ENCODE measurements at regions not wholly inside any gene's neighbourhood (a gene's known extent, or its start where the extent isn't known, plus 50 kb on each side); places are given as distances from the start of the nearest gene placed in this dataset.

DNA sequence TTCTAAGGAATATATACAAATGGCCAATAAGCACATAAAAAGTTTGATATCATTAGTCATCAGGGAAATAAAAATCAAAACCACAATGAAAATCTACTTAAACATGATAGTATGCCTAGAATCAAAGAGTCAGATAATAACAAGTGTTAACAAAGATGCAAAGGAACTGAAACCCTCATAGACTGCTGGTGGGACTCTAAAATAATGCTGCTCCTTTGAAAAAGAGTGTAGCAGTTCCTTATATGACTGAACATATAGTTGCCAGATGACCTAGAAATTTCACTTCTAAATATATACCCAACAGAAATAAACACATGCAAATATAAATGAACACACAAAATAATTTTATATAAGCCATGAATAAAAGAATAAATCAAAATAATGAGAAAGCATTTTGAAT, 205.1 kb upstream of the CTSO start (continued):
- no peak for TF ChIP-seq PBX3 (IDR thresholded peaks at IDR 0.05)

DNA sequence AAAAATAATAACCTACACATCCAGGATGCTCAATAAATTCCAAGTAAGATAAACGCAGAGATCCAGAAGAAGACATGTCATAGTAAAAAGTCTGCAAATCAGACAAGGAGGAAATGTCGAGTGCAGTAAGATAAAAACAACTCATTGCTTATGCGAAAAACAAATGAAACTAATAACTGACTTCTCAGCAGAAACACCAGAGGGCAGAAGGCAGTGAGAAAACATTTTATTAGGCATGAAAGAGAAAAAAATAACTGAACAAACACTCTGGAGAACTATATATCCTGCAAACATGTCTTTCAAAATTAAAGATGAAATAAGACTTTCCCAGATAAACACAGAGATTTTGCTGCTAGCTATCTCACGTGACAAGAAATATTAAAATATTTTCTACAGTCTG, 201.3 kb upstream of the CTSO start:
- H3K27ac ChIP-seq = no peak overlapping the region
- H3K4me2 ChIP-seq = no peak overlapping the region
- TF ChIP-seq SMC3 (IDR thresholded peaks at IDR 0.05) = no peak
- TF ChIP-seq, protein P1, sequence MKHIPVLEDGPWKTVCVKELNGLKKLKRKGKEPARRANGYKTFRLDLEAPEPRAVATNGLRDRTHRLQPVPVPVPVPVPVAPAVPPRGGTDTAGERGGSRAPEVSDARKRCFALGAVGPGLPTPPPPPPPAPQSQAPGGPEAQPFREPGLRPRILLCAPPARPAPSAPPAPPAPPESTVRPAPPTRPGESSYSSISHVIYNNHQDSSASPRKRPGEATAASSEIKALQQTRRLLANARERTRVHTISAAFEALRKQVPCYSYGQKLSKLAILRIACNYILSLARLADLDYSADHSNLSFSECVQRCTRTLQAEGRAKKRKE (CRISPR knock-in tag; IDR thresholded peaks at IDR 0.05; ENCODE audit: low read depth) = no peak
- no peak for TF ChIP-seq SREBF2 (IDR thresholded peaks at IDR 0.05)
- TF ChIP-seq EP300 (IDR thresholded peaks at IDR 0.05) = no peak
- TF ChIP-seq FOSL2 (IDR thresholded peaks at IDR 0.05) = no peak
- TF ChIP-seq FOSL2 (CRISPR knock-in tag; IDR thresholded peaks at IDR 0.05) = no peak
- TF ChIP-seq HDAC2 (IDR thresholded peaks at IDR 0.05) = no peak
- TF ChIP-seq ZNF302 (CRISPR knock-in tag; IDR thresholded peaks at IDR 0.05) = no peak
- no peak for TF ChIP-seq PHF8 (IDR thresholded peaks at IDR 0.05; ENCODE audit: borderline replicate concordance, low read depth)
- TF ChIP-seq CBX2 (IDR thresholded peaks at IDR 0.05; ENCODE audit: borderline replicate concordance, low read depth) = no peak
- TF ChIP-seq FOXS1 (CRISPR knock-in tag; IDR thresholded peaks at IDR 0.05) = no peak
- TF ChIP-seq ZSCAN20 (CRISPR knock-in tag; IDR thresholded peaks at IDR 0.05) = no peak
- no peak for TF ChIP-seq CHD2 (IDR thresholded peaks at IDR 0.05; ENCODE audit: low read length, partially characterized antibody)
- CTCF ChIA-PET = no interaction called here
- no peak overlapping the region for H3K4me3 ChIP-seq
- DNase-seq (ENCODE audit: low read depth in 1 of 2, low spot score in 1 of 2) (no peak), FAIRE-seq (no peak), ATAC-seq (no peak)
- H3K4me1 ChIP-seq = no peaks in the 10 kb centered on the region
- POLR2A ChIA-PET = no interaction called here
- no peaks in the 10 kb centered on the region for H3K9me3 ChIP-seq
- WGBS (ENCODE audit: missing lambda C conversion rate) = 29% methylated on average over 4 of the region's 4 CpGs

GRCh38 chr4:156146571-156146970, 192.9 kb upstream of the CTSO start:
- ChIA-PET CTCF (no interaction called here), POLR2A (no interaction called here)
- TF ChIP-seq KDM5A (IDR thresholded peaks at IDR 0.05) (no peak), POLR2A (IDR thresholded peaks at IDR 0.05; ENCODE audit: low read length) (no peak), PHF8 (IDR thresholded peaks at IDR 0.05; ENCODE audit: borderline replicate concordance, low read depth) (no peak), BCL3 (IDR thresholded peaks at IDR 0.05) (no peak), HOXB5 (CRISPR knock-in tag; IDR thresholded peaks at IDR 0.05) (no peak), JUNB (IDR thresholded peaks at IDR 0.05) (no peak), ESRRA (IDR thresholded peaks at IDR 0.05; ENCODE audit: borderline replicate concordance, low read length) (no peak), HDAC2 (IDR thresholded peaks at IDR 0.05) (no peak), RAD21 (conservative IDR thresholded peaks at IDR 0.05 in 1 of 2, IDR thresholded peaks at IDR 0.05 in 1 of 2) (no peak)
- 53% methylated on average over 2 of the region's 2 CpGs for WGBS (ENCODE audit: missing lambda C conversion rate)
- no peak for FAIRE-seq
- no peak overlapping the region for H3K4me2 ChIP-seq
- H3K9me3 ChIP-seq = no peaks in the 10 kb centered on the region
- no peak overlapping the region for H3K4me3 ChIP-seq
- no peak for DNase-seq (ENCODE audit: low read depth in 1 of 2, low spot score in 1 of 2)
- ATAC-seq = no peak
- no peak overlapping the region for H3K27ac ChIP-seq
- no peaks in the 10 kb centered on the region for H3K4me1 ChIP-seq

DNA sequence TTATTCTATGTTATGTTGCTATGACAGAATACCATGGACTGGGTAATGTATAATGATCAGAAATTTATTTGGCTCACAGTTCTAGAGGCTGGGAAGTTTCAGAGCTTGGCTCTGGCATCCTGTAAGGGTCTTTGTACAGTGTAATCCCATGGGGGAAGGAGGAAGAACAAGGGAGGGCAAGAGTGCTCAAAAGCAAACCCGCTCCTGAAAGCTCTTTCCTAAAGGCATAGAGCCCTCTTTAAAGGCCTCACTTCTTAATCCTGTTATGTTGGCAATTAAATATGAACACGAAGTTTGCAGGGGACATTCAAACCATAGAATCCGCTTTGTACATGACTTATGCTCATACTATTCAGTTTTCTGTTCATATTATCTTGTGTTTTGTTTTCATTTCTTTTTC, 191.3 kb upstream of the CTSO start:
- H3K9me3 ChIP-seq = no peaks in the 10 kb centered on the region
- no peak for DNase-seq (ENCODE audit: low read depth in 1 of 2, low spot score in 1 of 2)
- POLR2A ChIA-PET = no interaction called here
- no peak for FAIRE-seq
- CTCF ChIA-PET = interaction anchor here (1.3 kb wide), 1 partner anchor 32 kb away, joined by 3 read pairs; no protein-coding TSS in a partner anchor
- TF ChIP-seq GATA3 (IDR thresholded peaks at IDR 0.05; ENCODE audit: borderline replicate concordance) (no peak), POLR2AphosphoS2 (conservative IDR thresholded peaks at IDR 0.05; ENCODE audit: low read length) (no peak), E2F6 (IDR thresholded peaks at IDR 0.05; ENCODE audit: borderline replicate concordance, low read depth) (no peak), MAZ (IDR thresholded peaks at IDR 0.05; ENCODE audit: borderline replicate concordance, low read depth, low read length) (no peak), KDM1A (IDR thresholded peaks at IDR 0.05; ENCODE audit: low read depth) (no peak), HOXA7 (CRISPR knock-in tag; IDR thresholded peaks at IDR 0.05) (no peak), FOXS1 (CRISPR knock-in tag; IDR thresholded peaks at IDR 0.05) (no peak), HOXB5 (CRISPR knock-in tag; IDR thresholded peaks at IDR 0.05) (no peak), NFE2L2 (conservative IDR thresholded peaks at IDR 0.05; ENCODE audit: low read length) (no peak), PHF8 (IDR thresholded peaks at IDR 0.05; ENCODE audit: borderline replicate concordance, low read depth) (no peak), POLR2A (IDR thresholded peaks at IDR 0.05; ENCODE audit: low read length) (no peak)
- H3K4me3 ChIP-seq = no peak overlapping the region
- no peak for ATAC-seq
- no peak overlapping the region for H3K4me2 ChIP-seq
- no peaks in the 10 kb centered on the region for H3K4me1 ChIP-seq
- no peak overlapping the region for H3K27ac ChIP-seq
- 39% methylated on average over 3 of the region's 3 CpGs for WGBS (ENCODE audit: missing lambda C conversion rate)

All from A549 (cell line).